OCI-LY3 (cell line): ENCODE measurements at regions not wholly inside any gene's neighbourhood (a gene's known extent, or its start where the extent isn't known, plus 50 kb on each side); places are given as distances from the start of the nearest gene placed in this dataset.

Experiments used
- EZH2phosphoT487 ChIP-seq: fragments of 200-600 bp; shearing (Covaris generic); IDR thresholded peaks from 2 replicates; pipeline ENCODE4 v1.6.1; 2018; ENCODE audit warnings: antibody characterized with exemption, mixed run types, low read depth
- TF ChIP-seq, protein P1 (sequence below): fragments of 200-600, 300-600 bp; sonication (generic); IDR thresholded peaks from 2 replicates; pipeline ENCODE4 v1.5.1; 2014; ENCODE audit warnings: antibody characterized with exemption, low read length, low read depth

GRCh38 chr18:24553571-24554285, 93.3 kb downstream of the HRH4 start:
- TF ChIP-seq, protein P1, sequence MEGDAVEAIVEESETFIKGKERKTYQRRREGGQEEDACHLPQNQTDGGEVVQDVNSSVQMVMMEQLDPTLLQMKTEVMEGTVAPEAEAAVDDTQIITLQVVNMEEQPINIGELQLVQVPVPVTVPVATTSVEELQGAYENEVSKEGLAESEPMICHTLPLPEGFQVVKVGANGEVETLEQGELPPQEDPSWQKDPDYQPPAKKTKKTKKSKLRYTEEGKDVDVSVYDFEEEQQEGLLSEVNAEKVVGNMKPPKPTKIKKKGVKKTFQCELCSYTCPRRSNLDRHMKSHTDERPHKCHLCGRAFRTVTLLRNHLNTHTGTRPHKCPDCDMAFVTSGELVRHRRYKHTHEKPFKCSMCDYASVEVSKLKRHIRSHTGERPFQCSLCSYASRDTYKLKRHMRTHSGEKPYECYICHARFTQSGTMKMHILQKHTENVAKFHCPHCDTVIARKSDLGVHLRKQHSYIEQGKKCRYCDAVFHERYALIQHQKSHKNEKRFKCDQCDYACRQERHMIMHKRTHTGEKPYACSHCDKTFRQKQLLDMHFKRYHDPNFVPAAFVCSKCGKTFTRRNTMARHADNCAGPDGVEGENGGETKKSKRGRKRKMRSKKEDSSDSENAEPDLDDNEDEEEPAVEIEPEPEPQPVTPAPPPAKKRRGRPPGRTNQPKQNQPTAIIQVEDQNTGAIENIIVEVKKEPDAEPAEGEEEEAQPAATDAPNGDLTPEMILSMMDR, result no peak
- TF ChIP-seq EZH2phosphoT487, result no peak
